ENCODE measurements at regions not wholly inside any gene's neighbourhood (a gene's known extent, or its start where the extent isn't known, plus 50 kb on each side); places are given as distances from the start of the nearest gene placed in this dataset.

- TF ChIP-seq CTCF (IDR thresholded peaks at IDR 0.05; ENCODE audit: low read depth, low read length, missing control alignments), result no peak
- DNase-seq (ENCODE audit: low read depth), result no peak
- in situ Hi-C loops (cut with HindIII; ENCODE audit: low sequenced_read_pairs), result loop anchor here (5.0 kb wide), 1 partner anchor 40 kb away; no protein-coding TSS in a partner anchor
- no peak overlapping the region for H3K4me3 ChIP-seq (ENCODE audit: low read depth, low read length)
Observed at GRCh38 chr10:91022390-91022789, 101.5 kb upstream of the ANKRD1 start.

DNA sequence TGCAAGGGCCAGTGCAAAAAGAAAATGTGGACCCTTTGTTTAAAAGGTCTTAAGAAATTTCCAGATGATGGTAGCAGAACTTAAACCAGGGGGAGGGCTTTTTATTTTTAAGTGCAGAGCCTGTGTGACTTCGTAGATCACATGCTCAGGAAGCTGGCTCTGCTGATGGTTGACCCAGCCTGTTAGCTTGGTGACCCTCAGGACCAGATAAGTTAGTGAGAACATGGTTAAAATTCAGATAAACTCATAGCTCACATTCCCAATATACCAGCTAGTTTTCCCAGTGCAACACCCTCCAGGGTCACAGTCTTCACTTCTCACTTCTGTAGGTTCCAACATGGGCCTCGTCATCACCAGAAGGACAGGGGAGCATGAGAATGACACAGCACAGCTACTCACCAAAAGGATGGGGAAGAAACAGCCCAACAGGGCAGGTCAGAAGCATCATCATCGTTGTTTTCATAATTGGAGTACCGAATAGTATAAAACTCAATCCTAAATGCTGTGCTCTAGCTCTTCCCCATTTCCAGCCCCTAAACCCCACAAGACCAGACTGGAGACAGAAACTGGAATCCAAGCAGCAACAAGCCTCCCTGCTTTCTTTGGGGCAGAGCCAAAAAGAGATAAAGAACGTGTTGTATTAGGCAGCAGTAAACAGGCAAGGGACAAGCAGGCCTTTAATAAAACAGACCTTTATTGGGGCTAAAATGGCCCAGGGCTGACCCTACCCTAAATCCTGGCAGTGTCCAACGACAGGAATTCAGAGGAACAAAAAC, 102.2 kb upstream of the ANKRD1 start:
- in situ Hi-C loops (cut with HindIII; ENCODE audit: low sequenced_read_pairs), result loop anchor here (5.0 kb wide), 1 partner anchor 41 kb away; no protein-coding TSS in a partner anchor
- H3K4me3 ChIP-seq (ENCODE audit: low read depth, low read length), result no peak overlapping the region
- no peak for DNase-seq (ENCODE audit: low read depth)
- TF ChIP-seq CTCF (IDR thresholded peaks at IDR 0.05; ENCODE audit: low read depth, low read length, missing control alignments), result no peak

GRCh38 chr10:91023700-91024398, 103.0 kb upstream of the ANKRD1 start:
- DNase-seq (ENCODE audit: low read depth), result no peak
- in situ Hi-C loops (cut with HindIII; ENCODE audit: low sequenced_read_pairs), result loop anchor here (5.0 kb wide), 1 partner anchor 42 kb away; no protein-coding TSS in a partner anchor
- no peak overlapping the region for H3K4me3 ChIP-seq (ENCODE audit: low read depth, low read length)
- no peak for TF ChIP-seq CTCF (IDR thresholded peaks at IDR 0.05; ENCODE audit: low read depth, low read length, missing control alignments)

DNA sequence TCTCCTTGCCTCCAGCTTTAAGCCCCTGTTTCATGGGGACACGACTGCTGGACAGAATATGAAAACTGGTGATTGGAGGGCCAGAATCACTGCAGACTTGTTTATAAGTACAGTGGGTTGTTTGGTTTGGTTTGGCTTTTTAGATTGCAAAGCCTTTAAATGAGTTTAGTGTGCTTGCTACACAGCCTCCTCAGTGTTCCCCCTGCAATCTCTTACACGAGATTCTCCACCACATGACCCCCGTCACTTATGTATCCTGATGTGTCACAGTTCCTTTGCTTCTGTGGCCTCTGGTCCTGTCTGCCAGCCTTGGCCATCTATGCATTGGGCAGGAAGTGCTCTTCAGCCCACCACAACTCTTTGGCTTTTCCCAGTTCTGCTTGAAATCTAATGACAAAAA, 103.7 kb upstream of the ANKRD1 start:
- TF ChIP-seq CTCF (IDR thresholded peaks at IDR 0.05; ENCODE audit: low read depth, low read length, missing control alignments), result no peak
- in situ Hi-C loops (cut with HindIII; ENCODE audit: low sequenced_read_pairs), result loop anchor here (5.0 kb wide), 1 partner anchor 42 kb away; no protein-coding TSS in a partner anchor
- no peak for DNase-seq (ENCODE audit: low read depth)
- H3K4me3 ChIP-seq (ENCODE audit: low read depth, low read length), result no peak overlapping the region

- no peak overlapping the region for H3K4me3 ChIP-seq (ENCODE audit: low read depth, low read length)
- DNase-seq (ENCODE audit: low read depth), result no peak
- in situ Hi-C loops (cut with HindIII; ENCODE audit: low sequenced_read_pairs), result no loop called here
- no peak for TF ChIP-seq CTCF (IDR thresholded peaks at IDR 0.05; ENCODE audit: low read depth, low read length, missing control alignments)
Observed at GRCh38 chr10:91032611-91033206, 111.8 kb upstream of the ANKRD1 start.

DNA sequence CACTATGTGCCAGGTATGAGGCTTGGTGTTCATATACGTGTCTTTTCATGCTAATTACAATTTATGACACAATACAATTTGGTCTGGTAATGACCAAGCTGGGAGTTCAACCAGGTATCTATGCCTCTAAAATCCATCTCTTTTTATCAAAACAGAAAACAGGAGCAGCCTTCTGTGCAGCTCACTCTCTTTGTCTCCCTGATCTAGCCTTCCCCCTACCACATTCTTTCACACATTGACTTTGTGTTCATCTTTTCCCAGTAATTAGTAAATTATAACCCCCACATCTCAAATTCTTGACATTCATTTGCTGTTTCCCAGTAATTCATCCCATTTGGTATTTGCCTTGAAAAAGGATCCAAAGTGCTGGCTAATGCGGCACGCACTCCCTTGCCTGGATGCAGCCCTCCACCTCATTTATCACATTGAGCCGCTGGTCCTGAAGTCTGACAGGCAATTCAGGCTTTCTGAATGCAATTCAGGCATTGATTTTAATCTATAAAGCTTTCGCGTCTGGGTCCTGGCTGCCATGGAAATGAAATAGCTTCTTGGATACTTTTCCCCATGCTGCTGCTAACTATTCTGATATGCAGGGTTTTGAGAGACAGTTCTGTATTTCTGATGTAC, 112.5 kb upstream of the ANKRD1 start:
- in situ Hi-C loops (cut with HindIII; ENCODE audit: low sequenced_read_pairs), result no loop called here
- no peak for DNase-seq (ENCODE audit: low read depth)
- H3K4me3 ChIP-seq (ENCODE audit: low read depth, low read length), result no peak overlapping the region
- TF ChIP-seq CTCF (IDR thresholded peaks at IDR 0.05; ENCODE audit: low read depth, low read length, missing control alignments), result no peak

All from astrocyte of the cerebellum (primary cell).